Fibroblast of the aortic adventitia (primary cell): ENCODE measurements at regions not wholly inside any gene's neighbourhood (a gene's known extent, or its start where the extent isn't known, plus 50 kb on each side); places are given as distances from the start of the nearest gene placed in this dataset.

Source experiments
- DNase-seq: peaks from one replicate; pipeline ENCODE4 v3.0.0-alpha.2; 2010; ENCODE audit warnings: low read depth
- H3K4me3 ChIP-seq: 2 replicates; pipeline ENCODE4 v1.5.1; 2011; ENCODE audit warnings: low read depth, mild to moderate bottlenecking, control low read depth, low read length, moderate library complexity
- CTCF ChIP-seq: IDR thresholded peaks from 2 replicates; pipeline ENCODE4 v1.5.1; 2011; ENCODE audit warnings: mild to moderate bottlenecking, low read length, control low read depth, inconsistent platforms; ENCODE audit not compliant: insufficient read depth

DNA sequence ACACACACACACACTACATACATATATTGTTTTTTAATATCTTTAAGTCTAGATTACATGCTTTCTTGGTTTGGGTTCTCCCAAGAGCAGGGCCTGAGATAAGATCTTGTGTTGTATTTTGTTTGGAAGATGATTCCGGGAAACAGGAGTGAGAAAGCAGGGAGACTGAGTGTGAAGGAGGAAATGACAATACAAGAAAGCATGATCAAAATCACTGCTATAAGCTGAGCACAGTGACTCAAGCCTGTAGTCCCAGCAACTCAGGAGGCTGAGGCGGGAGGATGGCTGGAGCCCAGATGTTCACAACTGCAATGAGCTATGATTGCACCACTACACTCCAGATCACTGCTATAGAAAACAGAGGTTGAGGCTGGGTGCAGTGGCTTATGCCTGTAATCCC lies 267.6 kb downstream of the SKIDA1 start:
- peak; percentile 42 for DNase-seq
- no peak overlapping the region for H3K4me3 ChIP-seq
- TF ChIP-seq CTCF: no peak

DNA sequence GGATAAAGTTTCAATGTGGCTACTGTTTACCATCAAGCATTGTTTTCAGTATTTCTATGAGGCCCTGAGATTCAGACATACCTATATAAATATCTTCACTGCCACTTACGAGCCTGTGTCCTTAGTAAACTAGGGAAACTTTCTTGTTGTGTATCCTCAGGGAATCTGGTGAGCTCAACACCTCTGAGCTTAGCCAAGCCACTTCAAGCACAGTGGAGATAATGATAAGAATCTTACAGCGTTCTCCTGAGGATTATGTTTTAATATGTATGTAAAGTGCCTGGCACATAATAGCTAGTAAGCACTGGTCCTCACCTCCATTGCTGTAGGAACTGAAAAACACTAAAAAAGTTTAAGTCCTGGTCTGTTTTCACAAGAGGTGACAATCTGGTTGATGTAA lies 268.3 kb downstream of the SKIDA1 start:
- no peak for DNase-seq
- TF ChIP-seq CTCF: no peak
- H3K4me3 ChIP-seq: no peak overlapping the region

- no peak for DNase-seq
- H3K4me3 ChIP-seq: no peak overlapping the region
- no peak for TF ChIP-seq CTCF
Observed at GRCh38 chr10:21249435-21249834, 276.0 kb downstream of the SKIDA1 start.

DNA sequence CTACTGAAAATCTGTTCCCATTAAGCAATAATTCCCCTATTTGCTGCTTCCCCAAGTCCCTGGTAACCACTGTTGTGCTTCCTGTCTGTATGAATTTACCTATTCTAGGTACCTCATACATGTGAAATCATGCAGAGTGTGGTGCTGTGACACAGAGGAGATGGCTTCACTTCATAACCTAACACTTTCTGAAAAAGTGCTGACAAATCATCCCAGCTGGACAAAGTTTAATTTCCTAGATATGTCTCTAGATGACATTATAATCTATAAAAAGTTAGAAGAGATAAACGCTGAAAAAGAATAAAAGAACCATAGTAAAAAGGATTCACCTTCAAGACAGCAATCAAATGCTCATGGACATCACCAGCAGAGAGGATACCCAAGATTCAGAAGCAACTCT lies 277.9 kb downstream of the SKIDA1 start:
- no peak for DNase-seq
- no peak for TF ChIP-seq CTCF
- no peak overlapping the region for H3K4me3 ChIP-seq

GRCh38 chr10:21246178-21246577 lies 279.3 kb downstream of the SKIDA1 start:
- H3K4me3 ChIP-seq: no peak overlapping the region
- no peak for TF ChIP-seq CTCF
- no peak for DNase-seq

GRCh38 chr10:21243748-21244257 lies 281.7 kb downstream of the SKIDA1 start:
- no peak for TF ChIP-seq CTCF
- DNase-seq: no peak
- H3K4me3 ChIP-seq: no peak overlapping the region

DNA sequence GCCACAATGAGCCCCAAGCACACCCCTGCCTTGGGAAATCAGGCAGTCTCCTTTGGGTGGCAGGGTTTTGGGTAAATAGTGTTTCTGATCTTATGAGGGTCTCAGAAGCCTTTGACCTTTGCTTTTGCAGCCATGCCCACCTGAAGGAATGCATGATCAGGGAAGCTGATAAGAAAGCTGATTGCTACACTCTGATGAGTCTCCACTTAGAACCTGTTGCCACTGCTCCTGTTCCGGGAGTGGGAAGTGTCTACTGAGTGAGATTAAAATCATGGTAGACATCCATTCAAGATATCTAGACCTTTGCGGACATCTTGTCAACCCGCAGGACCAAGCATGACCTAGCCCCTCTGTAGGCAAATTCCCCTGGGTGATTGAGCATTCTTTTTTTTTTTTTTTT lies 282.6 kb downstream of the SKIDA1 start:
- no peak for TF ChIP-seq CTCF
- no peak overlapping the region for H3K4me3 ChIP-seq
- no peak for DNase-seq
